NCI-H2196 treated with DMSO at 0.1 percent for 48 hours (cell line): ENCODE measurements at regions not wholly inside any gene's neighbourhood (a gene's known extent, or its start where the extent isn't known, plus 50 kb on each side); places are given as distances from the start of the nearest gene placed in this dataset.
"Not testable (repeated sequence)": the region's sequence is repeated elsewhere in the genome, so short reads cannot be mapped to it uniquely, and the experiment has no call there.

Experiments
- DNase-seq: peaks from one replicate; lab custom pipeline; 2025; ENCODE audit not compliant: unreplicated experiment; lab: John Stamatoyannopoulos, UW

DNA sequence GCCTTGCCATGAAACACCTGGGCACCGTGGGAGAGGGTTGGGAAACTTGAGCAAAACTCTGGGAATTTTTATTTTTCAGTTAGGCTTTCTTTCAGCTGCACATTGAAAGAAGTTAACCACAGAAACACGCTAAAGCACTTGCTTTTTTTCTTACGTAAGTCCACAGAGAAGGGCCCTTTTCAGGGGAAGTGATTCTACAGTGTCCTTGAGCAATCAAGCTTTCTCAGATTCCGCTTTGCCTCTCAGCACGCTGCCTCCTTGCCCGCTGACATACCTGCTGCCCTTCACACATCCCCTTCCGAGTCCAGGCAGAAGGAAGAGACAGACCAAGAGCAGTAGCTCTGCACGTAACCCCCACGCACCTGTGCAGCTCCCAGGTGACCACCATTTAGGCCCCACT is 135.5 kb upstream of the MYT1L start:
- DNase-seq: no peak

DNA sequence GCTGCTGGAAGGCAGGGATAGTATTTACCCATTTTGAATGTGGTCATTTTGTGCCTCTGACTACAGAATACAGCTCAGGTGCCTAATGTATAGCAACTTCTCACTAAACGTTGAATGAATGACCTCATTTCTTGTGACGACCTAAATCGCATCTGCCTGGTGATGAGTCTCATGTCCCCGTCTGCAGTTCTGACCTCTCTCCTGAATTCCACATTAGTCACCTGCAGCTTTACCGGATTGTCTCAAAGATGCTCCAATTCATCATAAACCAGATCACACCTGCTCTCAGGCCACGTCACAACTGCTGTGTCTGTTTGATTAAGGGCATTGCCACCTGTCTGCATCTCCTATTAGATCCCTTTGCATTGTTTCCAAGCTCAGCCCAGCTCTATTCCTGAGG is 133.6 kb upstream of the MYT1L start:
- peak; percentile 77 for DNase-seq

DNA sequence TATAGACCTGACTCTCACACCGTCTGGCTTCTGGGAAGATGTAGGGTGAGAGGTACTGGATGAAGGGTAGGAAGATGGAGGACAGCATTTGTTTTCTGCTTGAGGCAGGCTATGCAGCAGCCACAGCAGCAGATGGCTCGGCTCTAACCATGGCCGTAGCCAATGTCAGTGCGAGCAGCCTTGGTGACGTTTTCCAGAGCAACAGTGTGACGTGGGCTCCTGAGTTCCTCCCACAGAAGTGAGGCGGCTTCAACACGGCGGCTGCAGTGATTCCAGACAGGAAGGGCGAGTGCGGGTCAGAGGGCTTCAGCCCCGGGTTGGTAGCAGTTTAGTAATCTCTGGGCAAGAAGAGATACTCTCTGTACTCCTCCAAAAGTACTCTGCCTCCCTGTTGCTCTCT is 133.0 kb upstream of the MYT1L start:
- DNase-seq: no peak

DNA sequence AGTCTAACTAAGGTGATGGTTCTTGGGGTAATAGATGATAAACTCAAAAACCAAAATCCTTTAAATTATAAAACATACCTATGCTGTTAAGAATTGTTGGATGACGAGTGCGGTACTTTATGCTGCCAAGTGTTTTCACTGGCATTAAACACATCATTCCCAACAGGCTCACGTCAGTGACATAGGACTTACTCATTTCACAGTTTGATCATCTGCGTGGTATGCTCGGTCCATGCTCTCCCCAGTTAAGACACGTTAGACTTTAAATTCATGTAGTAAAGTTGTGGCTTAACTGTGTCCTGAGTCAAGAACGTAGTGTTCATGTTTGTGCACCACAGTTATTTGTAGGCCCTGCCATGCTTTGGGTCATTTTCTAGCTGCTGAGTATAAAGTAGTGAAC is 125.6 kb upstream of the MYT1L start:
- no peak for DNase-seq

DNA sequence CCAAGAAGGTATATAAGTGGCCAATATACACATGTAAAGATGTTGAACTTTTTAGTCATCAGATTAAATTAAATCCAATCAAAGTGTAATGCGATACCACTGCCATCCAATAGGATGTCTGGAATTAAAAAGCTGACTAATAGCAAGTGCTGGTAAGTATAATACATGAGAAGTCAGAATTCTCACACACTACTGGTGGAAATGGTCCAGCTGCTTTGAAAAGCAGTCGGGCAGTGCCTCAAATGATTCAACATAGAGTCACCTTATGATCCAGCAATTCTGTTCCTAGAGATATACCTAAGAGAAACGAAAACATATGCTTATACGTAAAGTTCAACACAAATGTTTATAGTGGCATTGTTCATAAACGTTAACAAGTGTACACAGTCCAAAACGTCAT is 124.1 kb upstream of the MYT1L start:
- no peak for DNase-seq

GRCh38 chr2:2452961-2453360 is 121.9 kb upstream of the MYT1L start:
- DNase-seq: no peak

DNA sequence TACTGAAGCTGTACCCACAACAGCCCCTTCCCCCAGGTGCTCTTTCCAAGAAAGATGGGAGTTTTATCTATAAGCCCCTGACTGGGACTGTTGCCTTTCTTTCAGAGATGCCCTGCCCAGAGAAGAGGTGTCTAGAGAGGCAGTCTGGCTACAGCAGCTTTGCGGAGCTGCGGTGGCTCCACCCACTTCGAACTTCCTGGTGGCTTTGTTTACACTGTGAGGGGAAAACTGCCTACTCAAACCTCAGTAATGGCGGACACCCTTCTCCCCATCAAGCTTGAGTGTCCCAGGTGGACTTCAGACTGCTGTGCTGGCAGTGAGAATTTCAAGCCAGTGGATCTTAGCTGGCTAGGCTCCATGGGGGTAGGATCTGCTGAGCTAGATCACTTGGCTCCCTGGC is 120.2 kb upstream of the MYT1L start:
- not testable (repeated sequence) for DNase-seq

DNA sequence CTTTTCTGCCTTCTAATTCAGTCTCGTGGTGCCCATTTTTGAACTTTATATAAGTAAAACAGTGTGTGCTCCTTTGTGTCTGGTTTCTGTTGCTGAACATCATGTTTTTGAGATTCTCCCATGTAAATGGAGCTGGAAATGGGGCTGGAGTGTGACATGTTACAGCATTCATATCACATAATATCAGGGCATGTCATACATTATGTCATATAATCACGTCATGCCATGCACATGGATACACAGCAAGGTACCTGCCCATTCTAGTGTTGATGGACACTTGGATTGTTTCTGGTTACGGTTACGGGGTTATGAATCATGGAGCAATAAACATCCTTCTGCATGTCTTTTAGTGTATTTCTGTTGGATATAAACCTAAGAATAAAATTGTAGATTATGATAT is 117.1 kb upstream of the MYT1L start:
- no peak for DNase-seq

- DNase-seq: no peak
Observed at GRCh38 chr2:2422621-2423020, 91.5 kb upstream of the MYT1L start.

DNA sequence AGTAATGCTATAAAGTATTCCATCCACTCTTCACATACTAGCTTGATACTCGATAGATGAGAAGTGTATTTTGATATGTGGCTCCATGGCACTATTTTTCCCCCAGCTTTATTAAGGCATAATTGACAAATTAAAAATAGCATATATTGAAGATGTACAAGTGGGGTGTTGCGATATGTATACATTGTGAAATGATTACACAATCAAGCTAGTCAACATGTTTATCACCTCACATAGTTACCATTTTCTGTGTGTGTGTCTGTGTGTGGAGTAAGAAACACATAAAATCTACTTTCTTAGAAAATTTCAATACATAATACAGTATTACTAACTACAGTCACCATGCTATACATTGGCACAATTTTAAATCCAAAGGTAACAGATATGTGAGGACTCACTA is 82.5 kb upstream of the MYT1L start:
- no peak for DNase-seq

DNA sequence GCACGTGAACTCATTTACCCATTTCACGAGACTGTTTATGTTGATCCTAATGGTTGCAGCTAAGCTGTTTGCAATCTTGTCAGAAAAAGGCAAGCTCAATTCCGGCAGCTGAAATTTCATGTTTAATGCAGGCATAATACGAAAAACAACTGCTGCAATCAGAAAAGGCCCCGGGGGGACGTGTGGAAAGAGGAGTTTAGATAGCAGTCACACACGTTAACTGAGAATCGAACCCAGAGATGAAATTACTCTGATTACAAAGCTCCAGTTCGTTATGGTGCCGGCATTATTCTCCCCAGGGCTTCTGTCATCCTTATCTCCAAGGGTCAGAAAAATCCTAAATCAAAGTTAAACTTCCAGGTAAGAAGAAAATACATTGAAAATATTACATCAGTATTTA is 79.9 kb upstream of the MYT1L start:
- DNase-seq: no peak

- no peak for DNase-seq
Observed at GRCh38 chr2:2409481-2409880, 78.4 kb upstream of the MYT1L start.

- DNase-seq: no peak
Observed at GRCh38 chr2:2405780-2406179, 74.7 kb upstream of the MYT1L start.

DNA sequence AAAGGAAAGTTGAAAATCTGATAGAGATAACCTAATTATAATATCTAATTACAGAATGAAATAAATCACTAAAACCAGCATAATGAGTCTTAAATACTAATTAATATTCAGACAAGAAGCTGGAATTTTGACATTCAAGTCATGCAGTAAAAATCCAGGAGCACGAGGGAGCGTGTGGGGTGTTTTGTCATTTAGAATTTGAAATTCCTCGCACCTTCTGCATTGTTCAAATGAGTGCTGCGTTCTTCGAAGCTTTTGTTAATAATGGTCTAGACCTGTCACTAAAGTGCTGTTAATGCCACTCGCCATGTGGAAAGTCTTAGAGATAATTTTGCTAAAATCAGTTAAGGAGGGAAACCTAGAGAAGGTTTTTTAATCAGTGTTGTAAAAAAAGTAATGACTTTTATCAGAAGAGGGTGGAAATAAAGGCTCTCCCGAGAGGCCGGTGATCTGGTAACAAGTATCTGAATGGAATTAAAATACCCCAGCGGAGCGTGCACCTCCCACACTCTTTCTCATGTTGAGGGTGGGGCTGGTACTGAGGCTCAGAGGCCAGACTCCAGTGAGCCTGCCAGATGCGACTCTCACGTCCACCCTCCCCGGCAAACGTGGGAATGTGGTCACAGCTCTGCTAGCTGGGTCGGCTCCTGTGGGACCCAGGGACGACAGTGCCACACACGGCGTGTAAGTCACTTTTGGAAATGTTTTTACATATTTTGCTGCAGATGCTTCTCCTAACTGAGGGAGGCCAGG is 69.4 kb upstream of the MYT1L start:
- no peak for DNase-seq

DNA sequence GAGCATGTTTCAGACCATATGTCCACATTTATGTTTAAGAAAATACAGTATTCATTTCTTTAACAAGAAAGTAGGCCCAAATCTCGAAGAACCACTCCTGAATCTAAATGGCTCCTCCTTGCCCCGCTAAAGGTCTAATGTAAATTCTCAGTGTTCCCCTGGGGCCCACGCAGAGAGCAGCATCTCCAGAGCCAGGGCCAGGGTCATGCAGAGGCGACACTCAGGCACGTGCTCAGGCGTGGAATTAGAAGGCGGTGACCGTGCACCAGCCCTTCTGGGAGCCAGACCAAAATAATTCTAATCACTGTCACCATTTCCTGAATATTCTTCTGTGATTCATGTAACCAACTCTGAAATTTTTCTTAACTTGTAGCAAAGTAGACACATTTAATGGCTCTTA is 68.3 kb upstream of the MYT1L start:
- no peak for DNase-seq

GRCh38 chr2:2392332-2392731 is 61.3 kb upstream of the MYT1L start:
- DNase-seq: no peak

GRCh38 chr2:2389215-2389614 is 58.1 kb upstream of the MYT1L start:
- no peak for DNase-seq
